ENCODE measurements at regions not wholly inside any gene's neighbourhood (a gene's known extent, or its start where the extent isn't known, plus 50 kb on each side); places are given as distances from the start of the nearest gene placed in this dataset.
"Not testable (repeated sequence)": the region's sequence is repeated elsewhere in the genome, so short reads cannot be mapped to it uniquely, and the experiment has no call there.

DNA sequence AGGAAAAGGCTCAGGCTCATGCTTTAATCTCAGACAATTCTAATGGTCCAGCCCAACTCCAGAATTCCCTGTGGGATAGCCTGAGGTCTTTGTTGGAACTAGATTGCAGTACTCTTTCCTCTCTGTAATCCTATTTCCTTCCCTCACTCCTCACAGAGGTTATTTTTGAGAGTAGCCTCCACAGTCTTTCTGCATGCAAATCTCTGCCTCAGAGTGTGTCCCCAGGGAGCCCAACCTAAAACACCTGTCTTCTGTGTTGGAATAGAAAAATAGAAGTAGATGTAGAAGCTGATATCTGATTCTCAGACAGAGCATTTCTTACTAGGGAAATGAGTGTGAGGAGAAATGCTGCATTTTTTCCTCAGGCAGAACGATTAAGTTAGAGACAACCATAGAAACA, 915.5 kb upstream of the EPHA5 start:
- DNase-seq = no peak

- no peak for DNase-seq
Measured at GRCh38 chr4:66577922-66578321, 907.6 kb upstream of the EPHA5 start.

DNA sequence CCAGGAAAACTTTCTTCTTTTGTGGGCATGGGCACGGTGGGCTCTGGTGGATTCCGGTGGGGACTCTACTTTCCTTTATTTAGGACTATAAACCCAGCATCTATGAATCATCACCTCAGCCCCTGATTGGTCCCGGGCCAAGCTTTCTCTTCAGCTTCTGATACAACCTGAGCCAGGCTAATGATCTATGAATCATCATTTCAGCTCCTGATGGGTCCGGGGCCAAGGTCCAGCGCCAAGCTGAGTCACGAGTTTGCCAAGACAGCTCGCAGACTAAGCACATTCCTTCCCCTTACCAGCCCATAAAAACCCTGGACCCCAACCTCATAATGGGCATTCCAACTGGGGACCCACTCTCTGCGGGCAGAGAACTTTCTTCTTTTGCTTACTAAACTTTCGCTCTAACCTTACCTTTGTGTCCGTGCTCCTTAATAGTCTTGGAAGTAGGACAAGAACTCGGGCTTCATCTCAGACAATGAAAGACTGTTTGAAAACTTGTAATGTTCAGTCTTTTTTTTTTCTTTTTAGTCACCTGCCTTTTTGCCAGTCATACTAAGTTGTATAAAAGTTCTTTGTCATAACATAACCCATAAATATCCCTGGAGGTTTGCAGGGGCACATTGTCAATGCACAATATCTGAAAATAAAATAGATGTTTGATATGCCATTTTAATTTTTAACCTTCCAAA, 904.9 kb upstream of the EPHA5 start:
- DNase-seq = peak; percentile 58

GRCh38 chr4:66574145-66574978, 904.1 kb upstream of the EPHA5 start:
- DNase-seq = peak; percentile 65

DNA sequence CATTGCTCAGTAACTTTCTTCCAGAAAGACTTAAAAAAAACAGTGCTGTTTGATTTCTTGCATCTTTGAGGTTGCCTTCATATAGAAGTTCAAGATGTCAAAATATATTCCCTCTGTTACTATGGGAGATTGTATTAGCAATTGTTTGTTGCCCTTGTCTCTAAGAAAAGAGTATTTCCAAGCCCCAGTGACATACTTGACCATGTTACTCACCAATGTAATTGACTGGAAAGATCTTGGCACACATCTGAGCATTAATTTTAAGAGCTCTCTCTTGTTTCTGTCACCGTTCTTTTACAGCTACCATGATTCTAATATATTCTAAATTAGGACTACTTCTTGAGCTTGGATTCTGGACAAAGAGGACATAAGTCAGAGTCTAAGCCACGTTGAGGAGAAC, 902.7 kb upstream of the EPHA5 start:
- peak; percentile 88 for DNase-seq

DNA sequence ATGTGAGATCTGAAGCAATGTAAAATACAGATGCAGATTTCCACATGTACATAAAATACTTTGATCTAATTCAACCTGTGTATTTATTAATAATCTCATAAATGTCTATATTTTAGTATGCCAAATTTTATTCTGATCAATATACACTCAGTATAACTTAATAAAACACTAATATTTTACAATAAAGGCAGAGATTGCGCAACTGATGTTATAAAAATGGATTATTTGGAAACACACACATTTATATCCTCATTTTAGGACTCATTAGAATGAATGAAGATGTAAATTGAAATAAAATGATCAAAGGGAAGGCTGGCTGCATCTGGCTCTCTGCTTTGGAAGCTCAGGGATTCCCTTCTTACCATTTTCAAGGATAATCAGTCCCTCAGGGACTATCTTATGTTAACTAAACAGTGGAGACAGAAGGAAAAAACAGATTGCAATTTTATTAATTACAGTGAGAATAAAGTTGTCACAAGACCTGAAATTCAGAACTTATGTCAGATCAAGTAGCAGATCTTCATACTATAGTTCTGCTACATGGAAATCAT, 900.9 kb upstream of the EPHA5 start:
- DNase-seq = no peak

DNA sequence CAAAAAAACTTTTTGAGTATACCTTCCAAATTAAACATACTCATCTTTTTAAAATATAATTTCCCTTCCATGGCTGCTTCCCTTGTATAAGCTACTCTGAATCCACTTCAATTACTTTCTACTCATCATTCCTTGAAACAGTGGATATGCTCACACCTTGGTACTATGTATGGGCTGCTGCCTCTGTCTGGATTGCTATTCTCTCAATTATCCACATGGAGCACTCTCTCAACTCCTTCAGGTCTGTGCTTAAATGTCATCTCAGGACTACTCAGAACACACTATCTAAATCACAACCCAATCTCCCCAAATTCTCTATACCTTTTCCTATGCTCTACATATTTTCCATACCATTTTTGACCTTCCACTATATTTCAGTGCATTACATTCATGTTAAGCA, 898.9 kb upstream of the EPHA5 start:
- no peak for DNase-seq

- no peak for DNase-seq
Measured at GRCh38 chr4:66568431-66568830, 898.1 kb upstream of the EPHA5 start.

DNA sequence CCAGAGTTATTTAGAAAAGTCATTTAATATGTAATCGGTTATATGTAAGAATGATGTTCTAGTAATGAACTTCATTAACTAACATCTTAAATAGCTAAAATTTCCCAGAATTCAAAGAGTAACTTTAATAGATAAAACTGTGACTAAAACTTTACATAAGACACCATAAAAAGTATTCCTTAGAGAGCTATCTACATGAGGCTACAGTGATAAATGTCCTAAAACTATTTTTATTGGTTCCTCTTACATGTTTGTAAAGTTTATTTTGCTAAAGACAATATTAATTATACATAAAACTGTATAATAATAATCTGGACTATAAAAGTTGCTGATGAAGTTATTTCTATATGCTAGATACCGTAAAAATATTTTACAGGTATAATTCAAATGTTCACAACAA, 897.7 kb upstream of the EPHA5 start:
- DNase-seq = no peak

GRCh38 chr4:66567551-66567950, 897.3 kb upstream of the EPHA5 start:
- DNase-seq = no peak

- peak; percentile 81 for DNase-seq
Measured at GRCh38 chr4:66565801-66566200, 895.5 kb upstream of the EPHA5 start.

GRCh38 chr4:66564901-66565651, 894.8 kb upstream of the EPHA5 start:
- peak; percentile 99 for DNase-seq

DNA sequence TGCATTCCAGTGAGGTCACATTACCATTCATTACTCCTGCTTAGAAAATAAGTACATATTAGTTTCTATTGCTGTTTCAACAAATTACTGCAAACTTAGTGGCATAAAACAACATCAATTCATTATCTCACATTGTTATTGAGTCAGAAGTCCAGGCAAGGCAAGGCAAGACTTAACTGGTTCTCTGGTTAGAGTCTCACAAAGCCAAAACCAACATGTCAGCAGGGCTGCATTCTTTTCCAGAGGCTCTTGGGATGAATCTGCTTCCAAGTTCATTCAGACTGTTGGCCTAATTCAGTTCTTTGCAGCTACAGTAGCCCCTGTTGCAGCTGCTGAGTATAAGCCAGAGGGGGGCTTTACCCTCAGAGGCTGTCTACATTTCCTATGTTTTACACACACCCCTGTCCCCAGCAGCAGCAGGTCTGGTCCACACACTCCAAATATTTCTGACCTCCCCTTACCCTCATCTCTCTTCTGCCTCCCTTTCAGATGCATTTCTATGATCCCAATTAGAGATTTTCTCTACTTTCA, 892.1 kb upstream of the EPHA5 start:
- peak; percentile 79 for DNase-seq

GRCh38 chr4:66561465-66562053, 891.3 kb upstream of the EPHA5 start:
- DNase-seq = not testable (repeated sequence)

DNA sequence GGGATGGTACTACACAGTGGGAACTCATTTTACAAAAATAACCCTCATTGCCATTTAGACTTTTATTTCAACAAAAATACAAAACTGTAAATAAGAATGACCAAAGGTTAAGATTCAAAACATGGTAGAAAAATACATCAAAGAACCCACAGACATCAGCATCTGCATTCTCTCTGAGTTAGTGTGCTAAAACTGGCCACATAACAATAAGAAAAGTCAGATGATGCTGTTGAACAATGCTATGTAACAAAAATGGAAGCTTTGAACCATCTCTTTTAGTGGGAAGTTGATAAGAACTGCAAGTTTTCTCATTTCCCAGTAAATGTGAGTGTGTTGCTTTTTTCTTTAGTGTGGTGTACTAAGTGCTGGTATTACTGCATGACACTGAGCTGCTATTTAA, 888.4 kb upstream of the EPHA5 start:
- DNase-seq = peak; percentile 33

- DNase-seq = peak; percentile 48
Measured at GRCh38 chr4:66556651-66557278, 886.5 kb upstream of the EPHA5 start.

DNA sequence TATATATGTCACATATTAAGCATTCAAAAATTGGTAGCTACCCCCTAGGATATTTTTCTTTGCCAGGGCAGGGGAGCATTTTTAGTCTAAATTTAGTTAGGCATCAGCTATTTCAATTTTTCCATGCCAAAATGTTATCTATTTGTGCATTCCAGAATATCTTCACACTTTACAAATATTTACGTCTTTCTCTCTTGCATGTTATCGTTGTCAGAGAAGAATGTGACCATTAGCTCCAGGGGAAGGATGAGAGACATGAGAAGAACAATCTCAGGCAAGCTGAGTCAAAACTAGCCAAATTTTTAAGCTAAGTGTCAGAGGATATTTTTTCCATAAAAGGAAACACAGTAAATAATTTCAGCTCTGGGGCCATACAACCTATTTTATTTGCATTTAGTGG, 885.0 kb upstream of the EPHA5 start:
- DNase-seq = peak; percentile 98

DNA sequence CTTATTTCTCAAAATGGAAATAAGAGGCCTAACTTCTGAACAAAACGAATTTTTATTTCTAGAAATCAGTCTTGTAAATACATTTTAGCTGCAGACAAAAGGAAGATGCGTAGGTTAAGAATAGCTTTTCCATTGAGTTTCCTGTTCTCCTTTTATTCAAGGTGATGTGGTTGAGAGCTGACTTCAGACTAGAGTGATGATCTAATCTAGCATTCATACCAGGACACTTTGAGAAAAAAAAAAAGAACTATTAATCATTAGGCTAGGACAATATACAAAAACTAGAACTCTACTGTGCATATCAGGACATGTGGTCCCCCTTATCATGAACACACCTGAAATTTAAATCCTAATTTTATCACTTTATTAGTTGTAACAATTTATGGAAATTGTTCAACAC, 884.5 kb upstream of the EPHA5 start:
- DNase-seq = peak; percentile 65

DNA sequence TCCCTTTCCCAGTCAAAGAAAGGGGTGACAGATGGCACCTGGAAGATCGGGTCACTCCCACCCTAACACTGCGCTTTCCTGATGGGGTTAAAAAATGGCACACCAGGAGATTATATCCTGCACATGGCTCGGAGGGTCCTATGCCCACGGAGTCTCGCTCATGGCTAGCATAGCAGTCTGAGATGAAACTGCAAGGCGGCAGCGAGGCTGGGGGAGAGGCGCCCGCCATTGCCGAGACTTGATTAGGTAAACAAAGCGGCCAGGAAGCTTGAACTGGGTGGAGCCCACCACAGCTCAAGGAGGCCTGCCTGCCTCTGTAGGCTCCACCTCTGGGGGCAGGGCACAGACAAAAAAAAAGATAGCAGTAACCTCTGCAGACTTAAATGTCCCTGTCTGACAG, 875.0 kb upstream of the EPHA5 start:
- not testable (repeated sequence) for DNase-seq

- DNase-seq = peak; percentile 63
Measured at GRCh38 chr4:66544281-66544680, 874.0 kb upstream of the EPHA5 start.

- no peak for DNase-seq
Measured at GRCh38 chr4:66539745-66540144, 869.5 kb upstream of the EPHA5 start.

DNA sequence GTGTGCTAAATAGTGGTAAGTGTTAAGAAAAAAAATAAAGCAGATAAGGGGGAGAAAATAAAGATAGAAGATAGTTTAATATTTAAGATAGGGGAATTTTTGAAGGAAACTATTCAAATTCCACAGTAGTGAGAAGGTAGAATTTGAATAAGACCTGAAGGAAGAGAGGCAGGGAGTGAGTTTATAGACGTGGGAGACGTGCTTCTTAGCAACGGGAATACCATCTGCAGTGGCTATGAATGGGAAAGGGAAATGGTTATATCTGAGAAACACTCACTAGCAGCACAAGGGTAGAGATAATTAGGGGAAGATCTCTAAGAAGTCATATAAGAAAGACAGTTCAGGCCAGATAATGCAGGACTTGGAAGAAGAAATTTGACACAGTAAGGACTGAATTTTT, 854.5 kb upstream of the EPHA5 start:
- no peak for DNase-seq
